ENCODE measurements at regions not wholly inside any gene's neighbourhood (a gene's known extent, or its start where the extent isn't known, plus 50 kb on each side); places are given as distances from the start of the nearest gene placed in this dataset.

DNA sequence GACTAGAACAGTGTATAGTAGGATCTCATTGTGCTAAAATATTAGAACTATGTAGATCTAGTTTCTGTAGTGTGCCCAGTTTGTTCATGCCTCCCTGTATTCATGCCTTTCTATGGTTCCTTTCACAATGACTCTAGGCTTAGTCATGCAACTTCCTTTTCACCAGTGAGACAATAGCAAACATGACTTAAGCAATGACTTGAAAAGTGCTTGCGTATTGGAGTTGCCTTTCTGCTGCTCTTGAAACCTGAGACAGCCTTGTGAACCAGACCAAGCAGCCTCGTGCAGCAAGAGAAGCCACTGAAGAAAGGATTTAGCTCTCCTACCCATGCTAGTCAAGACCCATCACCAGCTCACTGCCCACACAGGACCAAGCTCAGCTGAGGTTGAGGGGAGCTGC lies 294.5 kb upstream of the TAS2R1 start:
- DNase-seq (ENCODE audit: low spot score in 2 of 2, unreplicated experiment in 2 of 2) = no peak
- Mint-ChIP-seq H3K27ac (no peak overlapping the region), H3K27me3 (ENCODE audit: low read depth) (no peaks in the 10 kb centered on the region), H3K9me3 (peaks cover 22% of the 10 kb centered on the region), H3K4me3 (no peak overlapping the region), H3K4me1 (peaks cover 16% of the 10 kb centered on the region), H3K36me3 (no peaks in the 10 kb centered on the region)
- TF ChIP-seq, protein P1, sequence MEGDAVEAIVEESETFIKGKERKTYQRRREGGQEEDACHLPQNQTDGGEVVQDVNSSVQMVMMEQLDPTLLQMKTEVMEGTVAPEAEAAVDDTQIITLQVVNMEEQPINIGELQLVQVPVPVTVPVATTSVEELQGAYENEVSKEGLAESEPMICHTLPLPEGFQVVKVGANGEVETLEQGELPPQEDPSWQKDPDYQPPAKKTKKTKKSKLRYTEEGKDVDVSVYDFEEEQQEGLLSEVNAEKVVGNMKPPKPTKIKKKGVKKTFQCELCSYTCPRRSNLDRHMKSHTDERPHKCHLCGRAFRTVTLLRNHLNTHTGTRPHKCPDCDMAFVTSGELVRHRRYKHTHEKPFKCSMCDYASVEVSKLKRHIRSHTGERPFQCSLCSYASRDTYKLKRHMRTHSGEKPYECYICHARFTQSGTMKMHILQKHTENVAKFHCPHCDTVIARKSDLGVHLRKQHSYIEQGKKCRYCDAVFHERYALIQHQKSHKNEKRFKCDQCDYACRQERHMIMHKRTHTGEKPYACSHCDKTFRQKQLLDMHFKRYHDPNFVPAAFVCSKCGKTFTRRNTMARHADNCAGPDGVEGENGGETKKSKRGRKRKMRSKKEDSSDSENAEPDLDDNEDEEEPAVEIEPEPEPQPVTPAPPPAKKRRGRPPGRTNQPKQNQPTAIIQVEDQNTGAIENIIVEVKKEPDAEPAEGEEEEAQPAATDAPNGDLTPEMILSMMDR (IDR thresholded peaks at IDR 0.05; ENCODE audit: unreplicated experiment) = no peak

GRCh38 chr5:9922719-9923118 lies 292.6 kb upstream of the TAS2R1 start:
- H3K9me3 Mint-ChIP-seq = peaks cover 22% of the 10 kb centered on the region
- H3K27ac Mint-ChIP-seq = no peak overlapping the region
- peaks cover 10% of the 10 kb centered on the region for H3K4me1 Mint-ChIP-seq
- H3K4me3 Mint-ChIP-seq = no peak overlapping the region
- H3K27me3 Mint-ChIP-seq (ENCODE audit: low read depth) = no peaks in the 10 kb centered on the region
- TF ChIP-seq, protein P1 (IDR thresholded peaks at IDR 0.05; ENCODE audit: unreplicated experiment) = peak; percentile 53
- DNase-seq (ENCODE audit: low spot score in 2 of 2, unreplicated experiment in 2 of 2) = no peak
- no peaks in the 10 kb centered on the region for H3K36me3 Mint-ChIP-seq

DNA sequence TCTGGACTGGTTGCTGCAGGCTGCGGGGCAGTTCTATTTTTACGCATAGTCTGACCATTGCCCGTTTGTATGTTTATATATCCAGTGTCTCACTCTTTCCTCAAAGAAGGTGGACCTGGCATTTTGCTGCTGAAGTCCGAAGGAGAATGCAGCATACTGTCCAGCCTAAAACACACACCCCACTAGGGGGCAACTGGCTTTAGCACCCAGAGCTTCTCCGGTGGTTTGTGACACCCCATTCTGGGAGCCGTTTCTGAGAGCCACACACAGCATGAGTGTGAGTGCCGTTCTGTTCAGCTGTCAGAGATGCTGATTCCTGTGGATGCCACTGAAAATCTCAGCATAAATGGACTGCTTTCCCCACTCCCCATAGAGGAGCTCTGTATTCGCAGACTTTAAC lies 290.5 kb upstream of the TAS2R1 start:
- Mint-ChIP-seq H3K4me3 (no peak overlapping the region), H3K27ac (no peak overlapping the region), H3K4me1 (peaks cover 3% of the 10 kb centered on the region), H3K9me3 (peaks cover 22% of the 10 kb centered on the region), H3K36me3 (no peaks in the 10 kb centered on the region), H3K27me3 (ENCODE audit: low read depth) (no peaks in the 10 kb centered on the region)
- DNase-seq (ENCODE audit: low spot score in 2 of 2, unreplicated experiment in 2 of 2) = no peak
- TF ChIP-seq, protein P1 (IDR thresholded peaks at IDR 0.05; ENCODE audit: unreplicated experiment) = no peak

GRCh38 chr5:9919306-9920030 lies 289.3 kb upstream of the TAS2R1 start:
- Mint-ChIP-seq H3K9me3 (peaks cover 15% of the 10 kb centered on the region), H3K36me3 (no peaks in the 10 kb centered on the region), H3K27me3 (ENCODE audit: low read depth) (no peaks in the 10 kb centered on the region), H3K4me1 (peaks cover 3% of the 10 kb centered on the region), H3K4me3 (no peak overlapping the region), H3K27ac (no peak overlapping the region)
- no peak for DNase-seq (ENCODE audit: low spot score in 2 of 2, unreplicated experiment in 2 of 2)
- TF ChIP-seq, protein P1 (IDR thresholded peaks at IDR 0.05; ENCODE audit: unreplicated experiment) = no peak

DNA sequence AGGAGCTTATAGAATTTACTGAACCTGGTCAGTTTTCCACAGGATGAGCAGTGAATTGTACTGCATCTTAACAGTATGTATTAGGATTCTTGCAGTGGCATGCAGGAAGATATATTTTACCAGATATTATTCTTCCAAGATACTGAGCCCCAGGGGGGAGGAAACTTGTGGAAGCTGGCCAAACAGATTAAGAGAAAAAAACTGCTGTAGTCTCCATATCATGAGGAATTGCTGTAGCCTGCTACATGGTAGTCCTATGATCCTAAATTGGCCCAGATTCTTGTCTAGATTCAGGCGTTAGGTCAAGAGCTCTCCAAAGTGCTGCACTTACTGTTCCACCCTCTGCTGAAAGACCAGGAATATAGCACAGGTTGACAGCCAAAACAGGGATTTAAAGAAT lies 275.5 kb upstream of the TAS2R1 start:
- Mint-ChIP-seq H3K4me3 (no peak overlapping the region), H3K27ac (no peak overlapping the region), H3K9me3 (peaks cover 10% of the 10 kb centered on the region), H3K4me1 (peaks cover 10% of the 10 kb centered on the region), H3K36me3 (no peaks in the 10 kb centered on the region), H3K27me3 (ENCODE audit: low read depth) (no peaks in the 10 kb centered on the region)
- TF ChIP-seq, protein P1 (IDR thresholded peaks at IDR 0.05; ENCODE audit: unreplicated experiment) = no peak
- no peak for DNase-seq (ENCODE audit: low spot score in 2 of 2, unreplicated experiment in 2 of 2)

All from mesothelial cell of epicardium (in vitro differentiated cells).